ENCODE measurements at regions not wholly inside any gene's neighbourhood (a gene's known extent, or its start where the extent isn't known, plus 50 kb on each side); places are given as distances from the start of the nearest gene placed in this dataset.

DNA sequence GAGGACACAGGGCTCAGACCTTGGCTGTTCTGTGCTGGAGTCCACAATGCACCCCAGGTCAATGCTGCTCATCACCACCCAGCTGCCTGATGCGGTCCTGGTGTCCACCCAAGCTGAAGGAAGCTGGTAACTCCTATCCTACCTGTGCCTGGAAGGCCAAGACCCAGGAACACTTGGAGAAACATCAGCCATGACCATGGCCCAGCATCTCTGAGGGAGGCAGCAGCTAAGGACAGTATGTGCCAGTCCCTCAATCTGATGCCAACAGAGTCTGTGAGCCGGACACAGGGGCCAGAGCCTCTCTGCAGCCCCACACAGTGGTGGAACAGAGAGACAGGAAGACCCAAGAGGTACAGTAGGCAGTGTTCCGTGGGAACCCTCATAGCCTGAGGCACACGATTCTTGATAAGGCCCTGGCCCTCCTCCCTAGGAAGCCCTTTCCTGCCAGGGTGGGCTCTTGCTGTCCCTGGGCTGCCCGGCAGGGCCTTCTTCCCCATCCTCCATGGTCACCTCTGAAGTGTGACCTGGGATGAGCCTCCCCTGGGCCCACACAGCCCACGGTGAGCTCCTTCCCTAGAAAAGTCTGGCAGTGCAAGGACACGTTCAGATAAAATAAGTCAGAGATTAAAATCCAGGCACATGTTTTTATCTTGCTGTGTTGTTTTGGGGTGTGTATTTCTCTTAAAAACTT, 170.7 kb downstream of the THBS2 start:
- no peak for DNase-seq (ENCODE audit: low read depth in 2 of 2)

DNA sequence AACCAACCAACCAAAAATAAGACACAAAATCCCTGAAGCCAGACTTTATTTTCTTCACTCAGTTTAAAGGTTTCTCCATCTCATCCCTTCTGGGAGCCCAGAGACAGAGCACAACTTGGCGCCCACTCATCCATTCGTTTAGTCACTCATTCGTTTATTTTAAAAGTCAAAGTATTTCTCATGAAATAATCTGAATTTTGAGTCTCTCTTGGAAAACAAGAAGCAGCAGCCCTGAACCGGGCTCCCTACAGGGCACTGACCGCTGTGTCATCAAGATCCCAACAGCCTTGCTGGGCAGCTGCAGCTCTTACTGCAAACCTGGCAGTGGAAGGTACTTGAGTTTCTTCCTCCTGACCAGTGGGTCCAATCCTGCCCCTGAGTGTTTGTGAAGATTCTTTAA, 171.6 kb downstream of the THBS2 start:
- DNase-seq (ENCODE audit: low read depth in 2 of 2), result no peak

- DNase-seq (ENCODE audit: low read depth in 2 of 2), result no peak
Measured at GRCh38 chr6:169081248-169081647, 172.4 kb downstream of the THBS2 start.

DNA sequence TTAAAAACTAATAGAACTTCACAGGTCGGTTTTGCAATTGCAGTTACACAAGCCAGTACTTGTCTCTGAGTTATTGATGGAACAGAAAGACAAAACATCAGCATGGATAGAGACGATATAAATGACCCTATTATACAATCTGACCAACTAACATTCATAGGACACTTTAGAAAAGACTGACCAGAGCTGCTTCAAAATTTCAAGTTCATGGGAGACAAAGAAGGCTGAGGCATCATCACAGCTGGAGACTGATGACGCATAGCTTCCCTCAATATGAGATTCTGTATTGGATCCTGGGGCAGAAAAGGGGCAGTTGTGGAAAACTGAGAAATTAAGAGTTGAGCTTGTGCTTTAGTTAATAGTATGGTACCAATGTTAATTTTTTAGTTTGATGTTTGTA, 174.0 kb downstream of the THBS2 start:
- DNase-seq (ENCODE audit: low read depth in 2 of 2), result no peak

GRCh38 chr6:169078399-169079145, 175.1 kb downstream of the THBS2 start:
- no peak for DNase-seq (ENCODE audit: low read depth in 2 of 2)

DNA sequence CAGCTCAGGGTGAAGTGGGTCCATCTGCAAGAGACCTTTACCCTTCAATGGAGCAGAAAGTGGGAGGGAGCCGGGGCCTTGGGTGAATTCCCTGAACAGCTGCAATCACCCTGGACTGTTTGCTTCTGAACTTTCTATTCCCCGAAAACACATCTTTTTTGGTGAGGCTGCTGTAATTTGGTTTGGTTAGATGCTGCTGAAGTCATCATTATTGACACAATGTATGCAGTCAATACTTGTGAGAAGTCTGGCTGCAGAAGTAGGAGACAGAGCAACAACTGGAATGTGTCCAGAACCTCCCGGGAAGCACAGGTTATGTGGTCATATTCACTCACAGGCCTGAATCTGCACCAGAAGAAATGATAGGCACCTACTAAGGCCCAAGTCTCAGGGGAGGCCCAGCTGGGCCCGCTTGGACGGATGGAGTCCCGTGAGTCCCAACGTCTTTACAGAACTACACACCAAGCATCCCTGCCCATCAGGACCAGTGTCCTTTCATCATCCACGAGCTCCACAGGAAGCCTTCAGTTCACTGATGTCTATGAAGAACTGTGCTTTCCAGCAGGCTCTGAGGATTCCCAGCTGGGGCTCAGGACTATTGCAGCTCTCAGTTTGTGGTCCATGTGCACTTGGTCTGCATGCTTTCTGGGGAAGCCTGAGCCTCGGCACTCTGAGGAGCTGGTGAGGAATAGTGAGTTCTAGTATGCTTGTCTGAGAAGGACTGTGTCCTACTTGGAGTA, 177.6 kb downstream of the THBS2 start:
- DNase-seq (ENCODE audit: low read depth in 2 of 2), result no peak

DNA sequence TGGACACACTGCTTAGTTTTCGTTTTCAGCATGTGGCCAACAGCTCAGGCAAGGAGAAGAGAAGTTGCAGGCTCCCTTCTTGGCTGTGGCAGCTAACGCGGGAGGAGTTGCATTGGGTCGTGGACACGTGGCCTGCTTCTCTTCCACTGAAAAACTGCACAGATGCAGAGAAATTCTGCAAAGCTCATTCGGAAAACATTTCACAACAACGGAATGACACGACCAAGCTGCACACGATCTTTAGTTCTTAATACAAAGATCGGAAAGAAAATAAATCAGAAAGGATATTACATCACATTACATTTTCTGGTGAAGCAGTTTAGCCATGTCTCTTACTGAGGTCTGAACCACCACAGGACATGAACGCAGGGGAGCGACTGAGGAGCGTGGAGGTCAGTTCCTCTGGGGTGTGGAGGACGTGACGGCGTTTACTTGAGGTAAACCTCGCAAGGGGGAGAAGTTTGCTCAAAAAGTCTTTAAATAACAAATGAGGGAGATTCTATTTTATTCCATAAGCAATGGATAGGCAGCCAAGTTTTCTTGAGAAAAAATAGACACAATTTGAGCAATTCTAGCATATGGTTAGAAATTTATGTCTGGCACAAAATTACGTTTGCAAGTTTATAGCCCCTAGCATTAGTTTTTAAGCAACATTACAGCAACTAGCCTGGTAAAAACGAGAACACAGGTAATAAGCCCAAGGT, 178.3 kb downstream of the THBS2 start:
- DNase-seq (ENCODE audit: low read depth in 2 of 2), result no peak

GRCh38 chr6:169074526-169074925, 179.1 kb downstream of the THBS2 start:
- DNase-seq (ENCODE audit: low read depth in 2 of 2), result no peak

- no peak for DNase-seq (ENCODE audit: low read depth in 2 of 2)
Measured at GRCh38 chr6:169073311-169073710, 180.3 kb downstream of the THBS2 start.

DNA sequence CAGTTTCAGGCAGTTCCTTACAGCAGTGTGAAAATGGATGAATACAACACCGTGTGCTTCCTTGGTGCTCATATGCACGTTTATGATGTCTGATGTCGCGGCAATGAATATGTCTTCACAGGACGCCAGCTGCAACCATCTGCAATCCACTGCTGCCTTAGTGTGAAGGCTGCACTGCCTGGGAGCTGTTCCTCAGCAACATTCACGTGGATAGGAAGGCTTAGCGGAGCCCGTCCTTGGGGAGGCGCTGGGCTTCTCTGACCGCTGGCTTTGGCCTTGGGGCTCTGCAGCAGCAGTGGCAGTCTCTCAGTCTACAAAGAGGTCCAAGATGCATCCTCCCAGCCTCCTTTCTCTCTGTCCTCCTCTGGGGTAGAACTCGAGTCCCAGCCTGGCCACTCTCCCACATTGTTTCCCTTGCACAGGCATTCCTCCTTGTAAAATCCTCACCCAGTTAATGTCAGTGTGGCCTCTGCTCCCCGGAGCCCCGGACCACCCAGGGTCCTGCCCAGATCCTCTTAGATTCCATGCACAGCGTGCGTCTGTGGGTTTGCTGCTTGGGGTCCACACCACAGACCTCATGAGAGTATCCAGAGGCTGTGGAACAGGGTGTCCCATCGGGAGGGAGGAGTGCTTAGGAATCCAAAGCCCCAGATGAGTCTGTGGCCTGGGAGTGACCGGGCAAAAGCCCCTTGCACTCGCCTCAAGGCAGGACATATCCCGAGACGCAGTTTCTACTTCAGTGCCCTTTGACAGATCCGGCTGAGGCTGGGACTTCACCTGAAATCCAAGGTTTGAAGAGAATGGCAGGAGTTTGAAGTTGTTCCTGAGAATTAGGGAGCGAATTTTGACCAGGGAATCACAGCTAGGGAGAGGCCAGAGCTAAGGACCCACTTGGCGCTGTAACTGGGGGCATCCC, 181.3 kb downstream of the THBS2 start:
- DNase-seq (ENCODE audit: low read depth in 2 of 2), result no peak

DNA sequence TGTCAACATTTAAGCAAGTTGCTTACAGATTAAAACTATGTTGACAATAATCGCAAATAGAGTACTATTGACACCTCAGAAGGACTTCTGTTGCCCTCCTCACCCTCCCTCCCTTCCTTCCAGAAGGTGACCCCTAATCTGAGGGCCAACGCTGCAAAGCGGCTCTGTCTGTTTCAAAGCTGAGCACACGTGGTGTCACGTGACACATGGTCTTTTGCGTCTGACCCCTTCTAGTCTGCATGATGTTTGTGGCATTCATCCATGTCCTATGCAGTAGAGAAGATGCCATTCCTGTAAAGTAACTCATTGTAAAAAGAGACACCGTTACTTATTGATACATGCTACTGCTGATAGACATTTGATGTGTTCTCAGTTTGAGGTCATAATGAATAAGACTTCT, 182.3 kb downstream of the THBS2 start:
- DNase-seq (ENCODE audit: low read depth in 2 of 2), result no peak

GRCh38 chr6:169070506-169071176, 183.0 kb downstream of the THBS2 start:
- DNase-seq (ENCODE audit: low read depth in 2 of 2), result no peak

- no peak for DNase-seq (ENCODE audit: low read depth in 2 of 2)
Measured at GRCh38 chr6:169069356-169069755, 184.3 kb downstream of the THBS2 start.

DNA sequence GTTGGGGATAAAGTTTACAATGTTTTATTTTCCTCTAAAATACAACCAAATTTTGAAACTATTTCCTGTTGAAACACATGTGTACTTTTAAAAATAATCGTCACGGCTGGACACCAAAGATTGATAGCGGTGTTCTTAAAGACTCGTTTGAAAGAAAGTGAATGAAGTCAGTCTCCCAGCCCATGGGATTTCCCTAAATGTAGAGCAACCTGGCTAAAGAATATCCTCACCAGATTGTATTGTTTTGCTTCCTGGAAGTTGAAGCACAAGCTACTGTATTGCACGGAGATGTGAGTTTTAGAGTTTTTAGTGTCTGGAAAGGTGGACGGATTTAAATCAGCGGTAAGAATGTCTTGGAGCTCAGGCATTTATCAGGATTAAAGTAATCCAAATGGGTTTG, 189.5 kb downstream of the THBS2 start:
- no peak for DNase-seq (ENCODE audit: low read depth in 2 of 2)

DNA sequence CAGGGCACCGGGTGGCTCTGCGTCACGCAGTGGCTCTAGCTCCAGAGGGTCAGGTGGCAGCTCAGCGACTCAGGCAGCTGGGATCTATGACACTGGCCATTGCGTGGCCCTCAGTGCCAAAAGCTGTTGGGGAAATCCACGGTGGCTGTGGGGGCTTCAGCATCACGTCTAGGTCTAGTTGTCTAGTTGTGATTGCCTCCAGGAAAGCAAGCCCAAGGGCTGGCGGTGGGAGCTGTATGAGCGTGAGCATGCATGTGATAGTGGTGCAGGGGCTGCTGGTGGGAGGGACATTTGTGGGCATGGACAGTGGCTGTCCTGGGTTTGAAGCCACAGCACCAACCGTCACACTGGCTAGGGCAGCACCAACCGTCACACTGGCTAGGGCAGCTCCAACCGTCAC, 191.4 kb downstream of the THBS2 start:
- DNase-seq (ENCODE audit: low read depth in 2 of 2), result no peak

- no peak for DNase-seq (ENCODE audit: low read depth in 2 of 2)
Measured at GRCh38 chr6:169058634-169059033, 195.0 kb downstream of the THBS2 start.

DNA sequence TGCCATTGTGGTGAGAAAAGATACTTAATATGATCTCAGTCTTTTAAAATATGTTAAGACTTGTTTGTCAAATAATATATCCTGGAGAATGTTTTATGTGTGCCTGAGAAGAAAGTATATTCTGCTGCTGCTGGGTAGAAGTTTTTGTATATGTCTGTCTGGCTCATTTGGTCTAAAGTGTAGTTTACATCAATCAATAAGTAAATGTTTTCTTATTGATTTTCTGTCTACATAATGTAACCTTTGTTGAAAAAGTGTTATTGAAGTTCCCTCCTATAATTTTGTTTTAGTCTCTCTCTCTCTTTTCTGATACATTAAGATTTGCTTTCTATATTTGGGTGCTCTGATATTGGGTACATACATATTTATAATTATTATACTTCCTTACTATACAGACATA, 201.2 kb downstream of the THBS2 start:
- no peak for DNase-seq (ENCODE audit: low read depth in 2 of 2)

DNA sequence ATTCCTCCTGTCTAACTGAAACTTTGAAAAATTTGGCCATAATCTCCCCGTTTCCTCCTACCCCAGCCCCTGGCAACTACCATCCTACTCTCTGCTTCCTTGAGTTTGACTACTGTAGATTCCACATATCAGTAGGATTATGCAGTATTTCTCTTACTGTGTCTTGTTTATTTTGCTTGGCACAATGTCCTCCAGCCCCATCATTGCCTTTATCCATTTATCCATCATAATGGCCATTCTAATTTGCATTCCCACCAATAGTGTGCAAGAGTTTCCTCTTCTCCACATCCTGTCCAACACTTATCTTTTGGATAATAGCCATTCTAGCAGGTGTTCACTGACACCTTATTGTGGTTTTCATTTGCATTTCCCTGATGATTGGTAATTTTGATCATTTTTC, 202.3 kb downstream of the THBS2 start:
- no peak for DNase-seq (ENCODE audit: low read depth in 2 of 2)

DNA sequence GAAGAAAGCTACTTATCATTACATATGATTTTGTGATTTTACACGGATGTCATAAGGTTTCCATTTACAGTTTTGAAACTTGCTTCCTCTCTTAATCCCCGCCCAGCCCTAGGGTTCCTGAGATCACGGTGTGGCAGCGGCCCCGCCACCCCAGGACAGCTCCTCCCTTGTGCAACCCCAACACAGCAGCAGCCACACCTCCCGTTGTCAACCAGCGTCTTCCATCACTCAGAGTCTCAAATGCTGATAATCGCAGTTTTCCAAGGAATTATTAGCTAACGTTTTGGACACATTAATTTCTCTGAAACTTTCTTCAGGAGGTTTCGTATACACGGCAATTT, 204.8 kb downstream of the THBS2 start:
- no peak for DNase-seq (ENCODE audit: low read depth in 2 of 2)

- DNase-seq (ENCODE audit: low read depth in 2 of 2), result no peak
Measured at GRCh38 chr6:169048185-169048864, 205.3 kb downstream of the THBS2 start.

Measured in stimulated activated CD8-positive, alpha-beta memory T cell treated with anti-CD3 and anti-CD28 coated beads, Interleukin-2, amount 100 ng/mL, for 48 hours (primary cell).